Left lung (tissue), 4 donors: ENCODE measurements at regions not wholly inside any gene's neighbourhood (a gene's known extent, or its start where the extent isn't known, plus 50 kb on each side); places are given as distances from the start of the nearest gene placed in this dataset.
A peak's percentile ranks its signal among the peaks of the same experiment; 100 is the strongest.

ENCODE experiments used
- ATAC-seq: fragments of 200-7000 bp; cut with Tn5 transposase; one replicate; pipeline ENCODE4 v1.9.1; 2020; ENCODE audit warnings: moderate library complexity
- DNase-seq, 4 donors: peaks; one replicate each; pipeline ENCODE4 v3.0.0-alpha.2; 2013 to 2020
- H3K27ac ChIP-seq, 2 donors: fragments of 200-600 bp; sonication (generic) in 1 of 2; one replicate each; pipeline versions ENCODE4 v1.5.0 to v1.8.0; 2020 to 2021
- H3K27me3 ChIP-seq, 2 donors: fragments of 200-600 bp; sonication (generic) in 1 of 2; one replicate each; pipeline versions ENCODE4 v1.5.0 to v1.8.0; 2020 to 2021
- H3K36me3 ChIP-seq, 2 donors: fragments of 200-600 bp; sonication (generic) in 1 of 2; one replicate each; pipeline versions ENCODE4 v1.5.0 to v1.8.0; 2020 to 2021
- H3K4me1 ChIP-seq, 2 donors: fragments of 200-600 bp; one replicate each; pipeline ENCODE4 v1.8.0; 2021
- H3K4me3 ChIP-seq, 2 donors: fragments of 200-600 bp; sonication (generic) in 1 of 2; one replicate each; pipeline versions ENCODE4 v1.5.0 to v1.8.0; 2020 to 2021; ENCODE audit warnings: mild to moderate bottlenecking in 1 of 2
- H3K9me3 ChIP-seq, 2 donors: fragments of 200-600 bp; sonication (generic) in 1 of 2; one replicate each; pipeline versions ENCODE4 v1.5.0 to v1.8.0; 2020 to 2021
- intact Hi-C, 2 donors: fragments of 100-400 bp; cut with DNase I; formaldehyde crosslinking; loops; one replicate each; pipeline versions ENCODE4 v1.11.2 to v1.14.2; 2022
- TF ChIP-seq, protein P1 (sequence below), 2 donors: fragments of 200-600 bp; sonication (generic) in 1 of 2; IDR thresholded peaks; one replicate each; pipeline versions ENCODE4 v1.5.0 to v1.8.0; 2021; ENCODE audit warnings: antibody characterized with exemption in 2 of 2
- donor health status: DM: no; HTN: yes; CAD: no.
- donor health status: DM: no; HTN: no; CAD: no.

GRCh38 chr2:35000453-35000852 is 1355.1 kb upstream of the CRIM1 start:
- Histone ChIP-seq H3K27ac (no peak overlapping the region), H3K27me3 (no peaks in the 10 kb centered on the region), H3K4me3 (no peak overlapping the region), H3K9me3 (no peaks in the 10 kb centered on the region), H3K4me1 (no peaks in the 10 kb centered on the region), H3K36me3 (no peaks in the 10 kb centered on the region)
- DNase-seq (no peak), ATAC-seq (no peak)
- TF ChIP-seq, protein P1, sequence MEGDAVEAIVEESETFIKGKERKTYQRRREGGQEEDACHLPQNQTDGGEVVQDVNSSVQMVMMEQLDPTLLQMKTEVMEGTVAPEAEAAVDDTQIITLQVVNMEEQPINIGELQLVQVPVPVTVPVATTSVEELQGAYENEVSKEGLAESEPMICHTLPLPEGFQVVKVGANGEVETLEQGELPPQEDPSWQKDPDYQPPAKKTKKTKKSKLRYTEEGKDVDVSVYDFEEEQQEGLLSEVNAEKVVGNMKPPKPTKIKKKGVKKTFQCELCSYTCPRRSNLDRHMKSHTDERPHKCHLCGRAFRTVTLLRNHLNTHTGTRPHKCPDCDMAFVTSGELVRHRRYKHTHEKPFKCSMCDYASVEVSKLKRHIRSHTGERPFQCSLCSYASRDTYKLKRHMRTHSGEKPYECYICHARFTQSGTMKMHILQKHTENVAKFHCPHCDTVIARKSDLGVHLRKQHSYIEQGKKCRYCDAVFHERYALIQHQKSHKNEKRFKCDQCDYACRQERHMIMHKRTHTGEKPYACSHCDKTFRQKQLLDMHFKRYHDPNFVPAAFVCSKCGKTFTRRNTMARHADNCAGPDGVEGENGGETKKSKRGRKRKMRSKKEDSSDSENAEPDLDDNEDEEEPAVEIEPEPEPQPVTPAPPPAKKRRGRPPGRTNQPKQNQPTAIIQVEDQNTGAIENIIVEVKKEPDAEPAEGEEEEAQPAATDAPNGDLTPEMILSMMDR (IDR thresholded peaks at IDR 0.05), result no peak
- intact Hi-C loops, result no loop called here

- intact Hi-C loops, result no loop called here
- H3K27ac ChIP-seq, result no peak overlapping the region
- H3K9me3 ChIP-seq, result no peaks in the 10 kb centered on the region
- no peaks in the 10 kb centered on the region for H3K36me3 ChIP-seq
- no peaks in the 10 kb centered on the region for H3K27me3 ChIP-seq
- TF ChIP-seq, protein P1 (IDR thresholded peaks at IDR 0.05), result no peak
- no peak for ATAC-seq
- DNase-seq, result peak in 1 of 4 donors; percentile 12
- no peaks in the 10 kb centered on the region for H3K4me1 ChIP-seq
- H3K4me3 ChIP-seq, result no peak overlapping the region
Observed at GRCh38 chr2:34998741-34999140, 1356.8 kb upstream of the CRIM1 start.

DNA sequence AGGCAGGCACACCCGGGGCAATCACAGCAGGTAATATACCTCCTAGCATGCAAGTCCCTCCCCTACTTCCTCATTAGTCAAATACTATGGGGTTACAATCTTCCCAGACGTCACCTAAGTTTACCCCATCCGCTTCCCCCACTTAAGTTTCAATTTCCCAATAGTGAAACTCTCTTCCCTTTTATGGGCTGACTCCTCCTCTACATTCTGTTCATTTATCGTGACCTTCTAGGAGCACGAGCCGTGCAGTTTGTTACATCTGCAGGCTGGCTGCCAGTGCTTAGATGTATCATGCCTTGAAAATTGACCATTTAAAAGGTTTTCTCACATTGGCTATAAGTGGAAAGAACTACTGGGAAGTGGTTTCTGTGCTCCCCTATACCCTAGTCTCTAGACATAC is 1357.8 kb upstream of the CRIM1 start:
- Histone ChIP-seq H3K27ac (no peak overlapping the region), H3K36me3 (no peaks in the 10 kb centered on the region), H3K27me3 (no peaks in the 10 kb centered on the region), H3K4me3 (no peak overlapping the region), H3K9me3 (no peaks in the 10 kb centered on the region), H3K4me1 (no peaks in the 10 kb centered on the region)
- no peak for ATAC-seq
- TF ChIP-seq, protein P1 (IDR thresholded peaks at IDR 0.05), result no peak
- DNase-seq, result no peak
- intact Hi-C loops, result no loop called here

- Histone ChIP-seq H3K4me1 (no peaks in the 10 kb centered on the region), H3K27ac (no peak overlapping the region), H3K4me3 (no peak overlapping the region), H3K27me3 (no peaks in the 10 kb centered on the region), H3K9me3 (peaks cover 0 to 5% of the 10 kb centered on the region in 2 donors), H3K36me3 (no peaks in the 10 kb centered on the region)
- DNase-seq (no peak), ATAC-seq (no peak)
- TF ChIP-seq, protein P1 (IDR thresholded peaks at IDR 0.05), result no peak
- intact Hi-C loops, result no loop called here
Observed at GRCh38 chr2:34995196-34995595, 1360.4 kb upstream of the CRIM1 start.

DNA sequence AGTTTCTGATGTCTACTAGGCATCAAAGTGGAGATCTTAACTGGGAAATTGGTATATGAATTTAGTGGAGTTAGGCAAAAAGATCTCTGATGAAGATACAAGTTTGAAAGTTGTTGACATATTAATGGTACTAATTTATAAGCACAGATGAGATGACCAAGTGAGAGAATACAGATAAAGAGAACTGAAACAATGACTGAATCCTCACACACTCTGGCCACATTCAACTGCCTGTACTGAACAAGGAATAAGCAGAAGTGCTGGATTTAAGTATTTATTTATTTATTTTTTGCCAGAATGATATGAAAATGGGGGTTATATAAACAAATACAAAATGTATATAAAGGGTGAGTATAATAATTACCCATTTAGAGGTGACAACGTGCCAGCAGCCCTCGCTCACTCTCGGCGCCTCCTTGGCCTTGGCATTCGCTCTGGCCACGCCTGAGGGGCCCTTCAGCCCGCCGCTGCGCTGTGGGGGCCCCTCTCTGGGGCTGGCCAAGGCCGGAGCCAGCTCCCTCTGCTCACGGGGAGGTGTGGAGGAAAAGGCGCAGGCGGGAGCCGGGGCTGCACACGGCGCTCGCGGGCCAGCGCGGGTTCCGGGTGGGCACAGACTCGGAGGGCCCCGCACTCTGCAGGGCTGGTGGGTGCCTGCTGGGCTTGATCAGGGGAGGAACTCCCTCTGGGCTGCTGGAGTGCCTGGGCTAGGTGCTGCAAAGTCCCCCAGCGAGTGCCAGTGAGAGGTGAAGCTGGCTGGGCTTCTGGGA is 1363.9 kb upstream of the CRIM1 start:
- intact Hi-C loops, result no loop called here
- Histone ChIP-seq H3K27ac (no peak overlapping the region), H3K36me3 (no peaks in the 10 kb centered on the region), H3K9me3 (peaks cover 0 to 5% of the 10 kb centered on the region in 2 donors), H3K4me3 (no peak overlapping the region), H3K4me1 (no peaks in the 10 kb centered on the region), H3K27me3 (no peaks in the 10 kb centered on the region)
- TF ChIP-seq, protein P1 (IDR thresholded peaks at IDR 0.05), result no peak
- DNase-seq, result peak in 1 of 4 donors; percentile 54
- no peak for ATAC-seq
